ENCODE measurements at regions not wholly inside any gene's neighbourhood (a gene's known extent, or its start where the extent isn't known, plus 50 kb on each side); places are given as distances from the start of the nearest gene placed in this dataset.
"Not testable (repeated sequence)": the region's sequence is repeated elsewhere in the genome, so short reads cannot be mapped to it uniquely, and the experiment has no call there.

DNA sequence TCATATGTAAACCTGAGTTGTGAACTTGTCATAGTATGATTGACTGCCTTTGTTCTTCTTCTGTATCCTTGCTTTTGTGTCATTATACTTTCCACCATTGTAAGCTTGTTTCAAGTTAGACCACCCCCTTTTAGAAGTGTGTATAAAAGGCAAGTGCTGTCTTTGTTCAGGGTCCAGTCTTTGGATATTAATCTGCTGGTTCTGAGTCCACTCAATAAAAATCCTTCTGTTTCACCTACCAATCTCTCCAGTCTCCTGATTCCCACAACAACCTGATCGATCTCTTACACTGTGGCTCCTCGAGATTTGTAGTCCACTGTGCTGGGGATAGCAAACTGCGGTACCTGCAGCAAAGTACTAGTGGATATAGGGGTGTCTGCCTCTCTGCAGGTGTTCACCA is 1465.8 kb upstream of the PCDH10 start:
- H3K36me3 ChIP-seq (ENCODE audit: control insufficient read depth in 1 of 2, insufficient read depth in 2 of 2, low read length in 2 of 2), result not testable (repeated sequence)

DNA sequence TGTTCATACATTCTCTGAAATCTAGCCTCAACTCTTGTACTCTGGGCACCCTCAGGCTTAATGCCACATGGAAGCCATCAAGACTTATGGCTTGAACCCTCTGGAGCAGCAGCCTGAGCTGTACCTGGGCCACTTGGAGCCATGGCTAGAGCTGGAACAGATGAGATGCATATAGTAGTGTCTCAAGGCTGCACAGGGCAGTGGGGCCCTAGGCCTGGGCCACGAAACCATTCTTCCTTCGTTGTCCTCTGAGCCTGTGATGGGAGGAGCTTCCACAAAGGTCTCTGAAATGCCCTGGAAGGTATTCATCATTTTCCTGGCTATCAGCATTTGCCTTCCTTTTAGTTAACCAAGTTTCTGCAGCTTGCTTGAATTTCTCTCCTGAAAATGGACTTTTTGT is 1427.2 kb upstream of the PCDH10 start:
- no peak for DNase-seq
- Histone ChIP-seq H4K12ac (ENCODE audit: low read depth, low read length) (no peak overlapping the region), H3K27me3 (ENCODE audit: insufficient read depth, low read length) (no peaks in the 10 kb centered on the region), H3K14ac (ENCODE audit: low read length) (no peak overlapping the region), H3K79me1 (ENCODE audit: low read length) (no peaks in the 10 kb centered on the region), H3K4me3 (ENCODE audit: low read depth, low read length) (no peak overlapping the region), H4K8ac (ENCODE audit: low read depth, low read length) (no peak overlapping the region), H3K23ac (ENCODE audit: low read length) (no peak overlapping the region), H2AK5ac (ENCODE audit: low read length) (no peak overlapping the region), H3K27ac (ENCODE audit: low read depth, low read length) (no peak overlapping the region), H2BK120ac (ENCODE audit: insufficient read depth, low read length, poor library complexity) (no peak overlapping the region), H3K9me3 (ENCODE audit: insufficient read depth, low read depth, low read length) (peaks cover 6% of the 10 kb centered on the region), H3K4me1 (ENCODE audit: control insufficient read depth in 1 of 2, insufficient read depth in 2 of 2, low read length in 2 of 2) (no peaks in the 10 kb centered on the region), H3K79me2 (ENCODE audit: control insufficient read depth, insufficient read depth, low read length, poor library complexity) (no peaks in the 10 kb centered on the region), H2AFZ (ENCODE audit: insufficient read depth, low read length, poor library complexity) (no peak overlapping the region), H3K4ac (ENCODE audit: low read depth, low read length) (no peak overlapping the region), H4K91ac (ENCODE audit: low read depth, low read length) (no peak overlapping the region), H3K9ac (ENCODE audit: low read length) (no peak overlapping the region), H2BK5ac (ENCODE audit: low read depth, low read length, poor library complexity) (no peak overlapping the region), H3K36me3 (ENCODE audit: control insufficient read depth in 1 of 2, insufficient read depth in 2 of 2, low read length in 2 of 2) (no peaks in the 10 kb centered on the region), H2BK12ac (ENCODE audit: low read length) (no peak overlapping the region), H3K18ac (ENCODE audit: low read length) (no peak overlapping the region), H3K4me2 (ENCODE audit: low read length) (no peak overlapping the region)
- WGBS (ENCODE audit: extremely low coverage, insufficient coverage, insufficient read length), result no CpG with 5 or more reads among the region's 2 CpGs

More for the DNA sequence above, 1465.8 kb upstream of the PCDH10 start:
- H4K8ac ChIP-seq (ENCODE audit: low read depth, low read length); H3K23ac ChIP-seq (ENCODE audit: low read length); H2AK5ac ChIP-seq (ENCODE audit: low read length); DNase-seq; H3K4ac ChIP-seq (ENCODE audit: low read depth, low read length); H4K12ac ChIP-seq (ENCODE audit: low read depth, low read length); H3K79me1 ChIP-seq (ENCODE audit: low read length); H2BK120ac ChIP-seq (ENCODE audit: insufficient read depth, low read length, poor library complexity); H4K91ac ChIP-seq (ENCODE audit: low read depth, low read length); H3K14ac ChIP-seq (ENCODE audit: low read length); H3K79me2 ChIP-seq (ENCODE audit: control insufficient read depth, insufficient read depth, low read length, poor library complexity); H3K9ac ChIP-seq (ENCODE audit: low read length); H2AFZ ChIP-seq (ENCODE audit: insufficient read depth, low read length, poor library complexity); H3K27me3 ChIP-seq (ENCODE audit: insufficient read depth, low read length); H2BK12ac ChIP-seq (ENCODE audit: low read length); H3K18ac ChIP-seq (ENCODE audit: low read length); H2BK5ac ChIP-seq (ENCODE audit: low read depth, low read length, poor library complexity); H3K4me3 ChIP-seq (ENCODE audit: low read depth, low read length); H3K27ac ChIP-seq (ENCODE audit: low read depth, low read length); H3K4me1 ChIP-seq (ENCODE audit: control insufficient read depth in 1 of 2, insufficient read depth in 2 of 2, low read length in 2 of 2); H3K4me2 ChIP-seq (ENCODE audit: low read length): not testable (repeated sequence)
- WGBS (ENCODE audit: extremely low coverage, insufficient coverage, insufficient read length), result no CpG with 5 or more reads among the region's 3 CpGs
- peaks cover 12% of the 10 kb centered on the region for H3K9me3 ChIP-seq (ENCODE audit: insufficient read depth, low read depth, low read length)

GRCh38 chr4:131723069-131723468 is 1426.0 kb upstream of the PCDH10 start:
- not testable (repeated sequence) for H4K8ac ChIP-seq (ENCODE audit: low read depth, low read length); H4K12ac ChIP-seq (ENCODE audit: low read depth, low read length); H2BK5ac ChIP-seq (ENCODE audit: low read depth, low read length, poor library complexity); H3K27me3 ChIP-seq (ENCODE audit: insufficient read depth, low read length); H3K4me2 ChIP-seq (ENCODE audit: low read length); H2AK5ac ChIP-seq (ENCODE audit: low read length); H2BK120ac ChIP-seq (ENCODE audit: insufficient read depth, low read length, poor library complexity); H3K4me1 ChIP-seq (ENCODE audit: control insufficient read depth in 1 of 2, insufficient read depth in 2 of 2, low read length in 2 of 2); H3K18ac ChIP-seq (ENCODE audit: low read length); H3K14ac ChIP-seq (ENCODE audit: low read length); H3K79me1 ChIP-seq (ENCODE audit: low read length); H3K36me3 ChIP-seq (ENCODE audit: control insufficient read depth in 1 of 2, insufficient read depth in 2 of 2, low read length in 2 of 2); H3K23ac ChIP-seq (ENCODE audit: low read length); H3K79me2 ChIP-seq (ENCODE audit: control insufficient read depth, insufficient read depth, low read length, poor library complexity); H3K4ac ChIP-seq (ENCODE audit: low read depth, low read length); H3K4me3 ChIP-seq (ENCODE audit: low read depth, low read length); DNase-seq; H4K91ac ChIP-seq (ENCODE audit: low read depth, low read length); H2BK12ac ChIP-seq (ENCODE audit: low read length); H2AFZ ChIP-seq (ENCODE audit: insufficient read depth, low read length, poor library complexity); H3K9ac ChIP-seq (ENCODE audit: low read length); H3K9me3 ChIP-seq (ENCODE audit: insufficient read depth, low read depth, low read length); H3K27ac ChIP-seq (ENCODE audit: low read depth, low read length)
- no CpG with 5 or more reads among the region's 24 CpGs for WGBS (ENCODE audit: extremely low coverage, insufficient coverage, insufficient read length)

DNA sequence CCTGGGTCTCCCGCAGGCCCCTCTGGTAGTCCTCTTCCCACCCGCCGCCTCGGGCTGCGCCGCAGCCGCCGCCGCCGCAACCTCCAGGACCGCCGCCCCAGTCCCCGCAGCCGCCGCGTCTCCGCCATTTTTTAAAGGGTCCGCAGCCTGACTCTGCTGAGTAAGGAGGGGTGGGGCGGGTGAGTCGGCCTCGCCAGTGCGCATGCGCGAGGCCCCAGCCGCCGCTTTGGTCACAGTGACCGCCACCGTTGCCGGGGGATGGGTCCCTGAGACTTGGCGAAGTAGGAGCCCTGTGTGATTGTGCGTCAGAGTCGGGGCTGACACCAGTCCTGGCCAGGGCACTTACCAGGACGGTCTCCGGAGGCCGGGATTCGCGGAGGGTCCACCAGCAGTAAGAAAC is 1424.2 kb upstream of the PCDH10 start:
- not testable (repeated sequence) for H3K27me3 ChIP-seq (ENCODE audit: insufficient read depth, low read length)

More for the DNA sequence above, 1424.2 kb upstream of the PCDH10 start:
- H3K79me1 ChIP-seq (ENCODE audit: low read length); H4K8ac ChIP-seq (ENCODE audit: low read depth, low read length); H3K4me2 ChIP-seq (ENCODE audit: low read length); H2AK5ac ChIP-seq (ENCODE audit: low read length); H2AFZ ChIP-seq (ENCODE audit: insufficient read depth, low read length, poor library complexity); H3K23ac ChIP-seq (ENCODE audit: low read length); H4K12ac ChIP-seq (ENCODE audit: low read depth, low read length); H3K9ac ChIP-seq (ENCODE audit: low read length); H3K18ac ChIP-seq (ENCODE audit: low read length); H3K4ac ChIP-seq (ENCODE audit: low read depth, low read length); H3K36me3 ChIP-seq (ENCODE audit: control insufficient read depth in 1 of 2, insufficient read depth in 2 of 2, low read length in 2 of 2); H3K14ac ChIP-seq (ENCODE audit: low read length); H3K9me3 ChIP-seq (ENCODE audit: insufficient read depth, low read depth, low read length); H3K79me2 ChIP-seq (ENCODE audit: control insufficient read depth, insufficient read depth, low read length, poor library complexity); H2BK120ac ChIP-seq (ENCODE audit: insufficient read depth, low read length, poor library complexity); H3K4me1 ChIP-seq (ENCODE audit: control insufficient read depth in 1 of 2, insufficient read depth in 2 of 2, low read length in 2 of 2); H3K27ac ChIP-seq (ENCODE audit: low read depth, low read length); H4K91ac ChIP-seq (ENCODE audit: low read depth, low read length); H2BK5ac ChIP-seq (ENCODE audit: low read depth, low read length, poor library complexity); H2BK12ac ChIP-seq (ENCODE audit: low read length): not testable (repeated sequence)
- peak overlapping the region; percentile 63 for H3K4me3 ChIP-seq (ENCODE audit: low read depth, low read length)
- no CpG with 5 or more reads among the region's 37 CpGs for WGBS (ENCODE audit: extremely low coverage, insufficient coverage, insufficient read length)
- peak; percentile 19 to 68 for DNase-seq
